ENCODE measurements at regions not wholly inside any gene's neighbourhood (a gene's known extent, or its start where the extent isn't known, plus 50 kb on each side); places are given as distances from the start of the nearest gene placed in this dataset.

DNA sequence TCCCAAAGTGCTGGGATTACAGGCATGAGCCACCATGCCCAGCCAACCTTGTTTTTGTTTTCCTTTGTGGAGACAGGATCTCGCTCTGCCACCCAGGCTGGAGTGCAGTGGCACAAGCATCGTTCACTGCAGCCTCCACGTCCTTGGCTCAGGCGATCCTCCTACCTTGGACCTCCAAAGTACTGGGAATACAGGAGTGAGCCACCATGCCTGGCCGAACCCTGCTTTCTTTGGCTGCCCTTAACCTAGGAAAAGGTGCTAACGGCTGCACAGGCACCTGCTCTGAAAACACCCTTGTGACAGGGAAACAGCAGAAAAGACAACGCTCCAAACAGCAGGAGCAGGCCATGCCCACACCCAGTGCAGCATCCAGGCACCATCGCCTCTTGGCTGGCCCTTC lies 71.9 kb downstream of the OAT start:
- H3K4me3 ChIP-seq (ENCODE audit: low read length in 2 of 2), result no peak overlapping the region
- H3K27ac ChIP-seq (ENCODE audit: low read length), result no peak overlapping the region
- H3K4me1 ChIP-seq (ENCODE audit: control insufficient read depth, insufficient read depth, low read length), result no peaks in the 10 kb centered on the region
- no peak overlapping the region for H3K9ac ChIP-seq (ENCODE audit: low read length in 2 of 2)
- no peaks in the 10 kb centered on the region for H3K9me3 ChIP-seq (ENCODE audit: control insufficient read depth in 2 of 2, low read length in 2 of 2)
- H3K27me3 ChIP-seq (ENCODE audit: control insufficient read depth in 1 of 2, insufficient read depth in 2 of 2, low read length in 2 of 2), result no peaks in the 10 kb centered on the region
- no peaks in the 10 kb centered on the region for H3K36me3 ChIP-seq (ENCODE audit: control insufficient read depth in 2 of 2, insufficient read depth in 2 of 2, low read length in 2 of 2)

DNA sequence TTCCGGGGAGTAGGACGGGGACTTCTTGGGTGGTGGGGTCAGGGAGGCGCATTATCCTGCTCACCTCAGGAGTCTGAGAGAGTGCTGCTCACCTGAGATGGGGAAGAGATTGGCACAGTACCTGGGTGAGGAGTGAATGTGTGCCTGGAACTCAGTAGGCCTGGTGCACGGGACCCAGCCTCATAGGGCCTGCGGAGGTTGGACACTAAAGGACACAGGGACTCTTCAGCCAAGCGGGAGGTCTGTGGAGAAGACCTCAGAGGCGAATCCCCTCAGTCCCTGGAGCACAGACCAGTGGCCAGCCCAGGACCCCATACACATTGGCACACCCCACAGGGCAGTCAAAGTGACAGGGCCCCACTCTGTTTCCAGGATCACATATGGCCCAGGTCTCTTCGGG lies 73.2 kb downstream of the OAT start:
- H3K9me3 ChIP-seq (ENCODE audit: control insufficient read depth in 2 of 2, low read length in 2 of 2), result no peaks in the 10 kb centered on the region
- H3K27ac ChIP-seq (ENCODE audit: low read length), result no peak overlapping the region
- H3K9ac ChIP-seq (ENCODE audit: low read length in 2 of 2), result no peak overlapping the region
- H3K4me1 ChIP-seq (ENCODE audit: control insufficient read depth, insufficient read depth, low read length), result no peaks in the 10 kb centered on the region
- no peaks in the 10 kb centered on the region for H3K27me3 ChIP-seq (ENCODE audit: control insufficient read depth in 1 of 2, insufficient read depth in 2 of 2, low read length in 2 of 2)
- H3K4me3 ChIP-seq (ENCODE audit: low read length in 2 of 2), result no peak overlapping the region
- H3K36me3 ChIP-seq (ENCODE audit: control insufficient read depth in 2 of 2, insufficient read depth in 2 of 2, low read length in 2 of 2), result no peaks in the 10 kb centered on the region

DNA sequence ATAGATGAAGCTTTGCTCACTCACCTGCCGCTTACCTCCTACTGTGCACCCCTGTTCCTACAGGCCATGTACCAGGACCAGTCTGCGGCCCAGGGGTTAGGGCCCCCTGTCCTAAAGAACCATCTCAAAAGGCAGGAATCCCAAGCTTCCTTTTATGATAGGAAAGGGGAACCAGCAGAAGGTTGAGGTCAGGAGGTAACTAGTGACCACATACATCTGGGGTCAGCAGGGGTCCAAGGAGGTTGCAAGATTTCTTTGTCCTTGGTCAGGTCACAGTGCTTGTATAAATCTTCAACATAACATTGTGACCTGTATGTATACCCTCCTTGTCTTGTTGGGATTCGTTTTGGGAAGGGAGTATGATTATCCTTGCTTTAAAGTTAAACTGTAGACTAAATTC lies 73.8 kb downstream of the OAT start:
- H3K27me3 ChIP-seq (ENCODE audit: control insufficient read depth in 1 of 2, insufficient read depth in 2 of 2, low read length in 2 of 2), result no peaks in the 10 kb centered on the region
- no peak overlapping the region for H3K4me3 ChIP-seq (ENCODE audit: low read length in 2 of 2)
- H3K9me3 ChIP-seq (ENCODE audit: control insufficient read depth in 2 of 2, low read length in 2 of 2), result no peaks in the 10 kb centered on the region
- no peaks in the 10 kb centered on the region for H3K4me1 ChIP-seq (ENCODE audit: control insufficient read depth, insufficient read depth, low read length)
- no peak overlapping the region for H3K27ac ChIP-seq (ENCODE audit: low read length)
- no peak overlapping the region for H3K9ac ChIP-seq (ENCODE audit: low read length in 2 of 2)
- H3K36me3 ChIP-seq (ENCODE audit: control insufficient read depth in 2 of 2, insufficient read depth in 2 of 2, low read length in 2 of 2), result no peaks in the 10 kb centered on the region

DNA sequence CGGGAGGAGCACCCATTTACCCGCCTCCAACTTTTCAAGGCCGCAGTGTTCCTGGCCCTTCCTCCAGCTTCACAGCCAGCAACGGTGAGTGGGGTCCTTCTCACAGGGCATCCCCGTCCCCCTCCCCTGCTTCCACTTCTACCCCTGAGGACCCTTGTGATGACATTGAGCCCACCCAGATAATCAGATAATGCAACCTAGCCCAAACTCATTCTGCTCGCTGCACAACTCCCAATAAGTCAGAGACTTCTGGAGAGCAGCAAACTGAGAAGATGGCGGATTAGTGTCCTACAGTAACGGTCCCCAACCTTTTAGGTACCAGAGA lies 74.5 kb downstream of the OAT start:
- no peaks in the 10 kb centered on the region for H3K36me3 ChIP-seq (ENCODE audit: control insufficient read depth in 2 of 2, insufficient read depth in 2 of 2, low read length in 2 of 2)
- no peaks in the 10 kb centered on the region for H3K27me3 ChIP-seq (ENCODE audit: control insufficient read depth in 1 of 2, insufficient read depth in 2 of 2, low read length in 2 of 2)
- no peaks in the 10 kb centered on the region for H3K4me1 ChIP-seq (ENCODE audit: control insufficient read depth, insufficient read depth, low read length)
- no peaks in the 10 kb centered on the region for H3K9me3 ChIP-seq (ENCODE audit: control insufficient read depth in 2 of 2, low read length in 2 of 2)
- no peak overlapping the region for H3K9ac ChIP-seq (ENCODE audit: low read length in 2 of 2)
- no peak overlapping the region for H3K27ac ChIP-seq (ENCODE audit: low read length)
- no peak overlapping the region for H3K4me3 ChIP-seq (ENCODE audit: low read length in 2 of 2)

DNA sequence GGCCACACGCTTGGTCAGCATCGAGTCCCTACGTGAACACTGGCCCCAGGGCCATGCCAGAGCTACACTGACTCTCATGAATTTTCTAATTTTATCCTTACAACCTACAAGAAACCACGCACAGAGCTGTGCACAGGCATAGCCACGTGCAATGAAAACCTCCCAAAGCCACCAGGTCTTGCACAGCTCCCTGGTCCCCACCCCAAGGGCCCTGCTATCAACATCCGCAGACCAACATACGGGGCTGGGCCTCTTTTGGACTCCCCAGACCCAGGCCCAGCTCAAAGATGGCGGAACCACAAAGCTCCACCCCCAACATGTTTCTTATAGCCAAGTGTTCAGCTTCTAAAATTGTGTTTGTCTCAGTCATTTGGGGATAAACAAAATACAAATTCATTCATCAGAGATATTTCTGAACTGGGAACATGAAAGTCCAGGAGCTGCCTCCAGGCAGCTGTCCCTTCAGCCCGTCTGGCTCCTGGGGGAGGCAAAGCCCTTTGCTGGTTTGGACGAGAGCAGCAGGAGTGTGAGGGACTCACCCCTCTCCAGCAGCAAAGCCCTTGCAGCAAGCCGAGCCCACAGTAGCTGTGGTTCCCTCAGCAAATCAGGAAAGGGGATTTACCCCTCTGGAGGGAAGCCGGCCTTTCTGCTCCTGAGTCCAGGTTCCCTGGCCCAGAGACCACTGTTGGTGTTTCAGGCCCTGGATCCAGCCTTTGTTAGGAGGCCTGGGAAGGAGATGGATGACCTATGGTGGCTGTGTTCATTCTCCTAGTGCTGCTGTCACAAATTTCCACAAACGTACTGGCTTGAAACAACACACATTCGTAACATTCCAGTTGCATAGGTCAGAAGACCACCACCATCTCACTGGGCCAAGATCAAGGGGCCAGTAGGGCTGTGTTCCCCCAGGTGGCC lies 75.1 kb downstream of the OAT start:
- H3K36me3 ChIP-seq (ENCODE audit: control insufficient read depth in 2 of 2, insufficient read depth in 2 of 2, low read length in 2 of 2), result no peaks in the 10 kb centered on the region
- H3K27me3 ChIP-seq (ENCODE audit: control insufficient read depth in 1 of 2, insufficient read depth in 2 of 2, low read length in 2 of 2), result no peaks in the 10 kb centered on the region
- H3K4me1 ChIP-seq (ENCODE audit: control insufficient read depth, insufficient read depth, low read length), result no peaks in the 10 kb centered on the region
- no peak overlapping the region for H3K4me3 ChIP-seq (ENCODE audit: low read length in 2 of 2)
- no peak overlapping the region for H3K27ac ChIP-seq (ENCODE audit: low read length)
- no peaks in the 10 kb centered on the region for H3K9me3 ChIP-seq (ENCODE audit: control insufficient read depth in 2 of 2, low read length in 2 of 2)
- no peak overlapping the region for H3K9ac ChIP-seq (ENCODE audit: low read length in 2 of 2)

DNA sequence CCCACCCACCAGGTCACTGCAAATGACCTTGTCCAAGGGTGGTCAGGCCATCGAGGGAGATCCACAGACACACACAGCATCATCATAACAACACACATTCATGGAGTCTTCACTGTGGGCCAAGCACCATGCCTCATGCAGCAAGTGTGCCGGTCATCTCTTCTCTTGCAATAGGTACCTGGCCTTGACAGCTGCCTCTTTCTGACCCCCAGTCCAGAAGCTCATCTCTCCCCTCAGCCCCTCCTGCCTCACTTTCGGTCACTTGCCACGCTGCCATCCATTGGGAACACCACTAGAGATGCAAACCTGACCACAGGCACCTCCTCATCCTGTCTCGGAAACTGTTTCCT lies 75.9 kb downstream of the OAT start:
- Histone ChIP-seq H3K27ac (ENCODE audit: low read length) (no peak overlapping the region), H3K36me3 (ENCODE audit: control insufficient read depth in 2 of 2, insufficient read depth in 2 of 2, low read length in 2 of 2) (no peaks in the 10 kb centered on the region), H3K9ac (ENCODE audit: low read length in 2 of 2) (no peak overlapping the region), H3K4me1 (ENCODE audit: control insufficient read depth, insufficient read depth, low read length) (no peaks in the 10 kb centered on the region), H3K4me3 (ENCODE audit: low read length in 2 of 2) (no peak overlapping the region), H3K9me3 (ENCODE audit: control insufficient read depth in 2 of 2, low read length in 2 of 2) (no peaks in the 10 kb centered on the region), H3K27me3 (ENCODE audit: control insufficient read depth in 1 of 2, insufficient read depth in 2 of 2, low read length in 2 of 2) (no peaks in the 10 kb centered on the region)

DNA sequence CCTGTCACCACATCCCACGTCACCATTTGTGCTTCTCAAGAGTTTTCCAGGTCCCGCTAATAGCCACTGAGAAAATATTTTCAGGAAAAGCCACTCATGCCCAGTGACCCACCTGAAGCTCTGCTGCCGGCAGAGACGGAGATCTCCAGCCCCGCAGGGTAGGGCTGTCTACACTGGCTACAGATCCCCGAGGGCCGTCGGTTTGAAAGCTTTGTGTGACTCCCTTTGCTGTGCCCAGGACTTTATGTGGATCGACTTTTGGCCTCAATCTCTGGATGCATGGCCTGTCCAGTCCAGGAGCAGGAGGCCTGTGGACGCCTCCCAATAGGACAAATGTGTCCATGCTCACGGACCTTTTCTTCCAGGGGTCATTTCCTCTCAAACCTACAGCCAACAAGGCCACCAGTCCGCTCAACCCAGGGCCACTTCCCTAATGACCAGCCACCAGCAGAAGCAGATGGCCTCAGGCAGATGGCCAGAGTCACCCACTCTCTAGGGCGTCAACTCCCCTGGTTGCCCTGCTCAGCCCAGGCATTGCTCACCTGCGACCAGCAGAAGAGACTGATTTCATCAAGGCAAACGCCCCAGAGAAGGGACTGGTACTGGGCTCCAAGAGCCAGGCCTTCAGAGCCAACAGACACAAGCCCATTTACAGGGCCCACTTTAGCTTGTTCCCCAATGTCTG lies 76.4 kb downstream of the OAT start:
- Histone ChIP-seq H3K9me3 (ENCODE audit: control insufficient read depth in 2 of 2, low read length in 2 of 2) (no peaks in the 10 kb centered on the region), H3K4me3 (ENCODE audit: low read length in 2 of 2) (no peak overlapping the region), H3K4me1 (ENCODE audit: control insufficient read depth, insufficient read depth, low read length) (no peaks in the 10 kb centered on the region), H3K27me3 (ENCODE audit: control insufficient read depth in 1 of 2, insufficient read depth in 2 of 2, low read length in 2 of 2) (no peaks in the 10 kb centered on the region), H3K9ac (ENCODE audit: low read length in 2 of 2) (no peak overlapping the region), H3K36me3 (ENCODE audit: control insufficient read depth in 2 of 2, insufficient read depth in 2 of 2, low read length in 2 of 2) (no peaks in the 10 kb centered on the region), H3K27ac (ENCODE audit: low read length) (no peak overlapping the region)

DNA sequence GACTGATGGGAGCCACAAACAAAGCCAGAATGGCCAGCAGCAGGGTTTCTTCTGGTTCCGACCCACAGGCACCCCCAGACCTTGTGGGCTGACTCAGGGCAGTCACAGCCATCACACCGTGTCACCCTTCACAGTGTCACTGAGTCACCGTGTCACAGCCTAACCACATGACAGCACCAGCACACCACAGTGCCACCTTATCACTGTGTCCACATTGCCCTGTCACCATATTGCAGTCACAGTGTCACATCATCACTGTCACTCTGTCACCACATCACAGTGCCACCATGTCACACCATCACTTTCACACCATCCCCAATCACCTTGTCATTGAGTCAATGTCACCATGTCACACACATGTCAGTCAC lies 77.0 kb downstream of the OAT start:
- H3K4me1 ChIP-seq (ENCODE audit: control insufficient read depth, insufficient read depth, low read length), result no peaks in the 10 kb centered on the region
- no peaks in the 10 kb centered on the region for H3K9me3 ChIP-seq (ENCODE audit: control insufficient read depth in 2 of 2, low read length in 2 of 2)
- no peak overlapping the region for H3K9ac ChIP-seq (ENCODE audit: low read length in 2 of 2)
- no peaks in the 10 kb centered on the region for H3K36me3 ChIP-seq (ENCODE audit: control insufficient read depth in 2 of 2, insufficient read depth in 2 of 2, low read length in 2 of 2)
- no peak overlapping the region for H3K27ac ChIP-seq (ENCODE audit: low read length)
- H3K4me3 ChIP-seq (ENCODE audit: low read length in 2 of 2), result no peak overlapping the region
- H3K27me3 ChIP-seq (ENCODE audit: control insufficient read depth in 1 of 2, insufficient read depth in 2 of 2, low read length in 2 of 2), result no peaks in the 10 kb centered on the region

DNA sequence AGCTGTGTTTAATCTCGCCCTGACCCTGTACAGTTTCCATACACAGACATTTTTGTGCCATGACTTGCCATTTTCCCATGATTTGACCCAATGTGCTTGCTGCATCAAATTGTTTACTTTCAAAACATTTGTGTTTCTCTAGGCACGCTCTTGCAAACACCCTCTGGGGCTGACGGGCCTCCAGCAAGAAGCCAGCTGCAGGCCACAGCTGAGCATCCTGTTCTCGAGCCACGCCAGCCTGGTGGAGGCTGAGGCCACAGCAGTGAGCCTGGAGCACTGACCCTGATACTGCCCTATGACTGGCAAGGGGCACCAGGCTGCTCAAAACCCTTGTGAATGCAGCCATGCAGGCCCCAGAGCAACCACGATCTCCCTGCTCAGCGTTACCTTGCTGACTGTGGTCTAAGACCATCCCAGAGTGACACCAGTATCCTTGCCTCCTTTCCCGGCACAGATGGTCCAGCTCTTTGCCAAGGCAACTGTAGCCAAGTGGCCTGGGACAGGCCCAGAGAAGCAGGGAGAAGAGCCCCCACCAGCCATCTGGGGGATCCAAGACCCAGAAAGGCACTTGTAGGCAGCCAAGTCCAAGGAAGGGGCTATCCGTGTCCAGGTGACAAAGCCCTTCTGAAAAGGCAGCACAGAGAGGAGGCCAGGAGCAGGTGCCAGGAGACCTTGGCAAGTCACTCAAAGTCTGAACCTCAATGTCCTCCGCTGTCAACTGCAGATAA lies 78.5 kb downstream of the OAT start:
- Histone ChIP-seq H3K27ac (ENCODE audit: low read length) (no peak overlapping the region), H3K36me3 (ENCODE audit: control insufficient read depth in 2 of 2, insufficient read depth in 2 of 2, low read length in 2 of 2) (no peaks in the 10 kb centered on the region), H3K27me3 (ENCODE audit: control insufficient read depth in 1 of 2, insufficient read depth in 2 of 2, low read length in 2 of 2) (no peaks in the 10 kb centered on the region), H3K4me1 (ENCODE audit: control insufficient read depth, insufficient read depth, low read length) (no peaks in the 10 kb centered on the region), H3K9ac (ENCODE audit: low read length in 2 of 2) (no peak overlapping the region), H3K4me3 (ENCODE audit: low read length in 2 of 2) (no peak overlapping the region), H3K9me3 (ENCODE audit: control insufficient read depth in 2 of 2, low read length in 2 of 2) (no peaks in the 10 kb centered on the region)

DNA sequence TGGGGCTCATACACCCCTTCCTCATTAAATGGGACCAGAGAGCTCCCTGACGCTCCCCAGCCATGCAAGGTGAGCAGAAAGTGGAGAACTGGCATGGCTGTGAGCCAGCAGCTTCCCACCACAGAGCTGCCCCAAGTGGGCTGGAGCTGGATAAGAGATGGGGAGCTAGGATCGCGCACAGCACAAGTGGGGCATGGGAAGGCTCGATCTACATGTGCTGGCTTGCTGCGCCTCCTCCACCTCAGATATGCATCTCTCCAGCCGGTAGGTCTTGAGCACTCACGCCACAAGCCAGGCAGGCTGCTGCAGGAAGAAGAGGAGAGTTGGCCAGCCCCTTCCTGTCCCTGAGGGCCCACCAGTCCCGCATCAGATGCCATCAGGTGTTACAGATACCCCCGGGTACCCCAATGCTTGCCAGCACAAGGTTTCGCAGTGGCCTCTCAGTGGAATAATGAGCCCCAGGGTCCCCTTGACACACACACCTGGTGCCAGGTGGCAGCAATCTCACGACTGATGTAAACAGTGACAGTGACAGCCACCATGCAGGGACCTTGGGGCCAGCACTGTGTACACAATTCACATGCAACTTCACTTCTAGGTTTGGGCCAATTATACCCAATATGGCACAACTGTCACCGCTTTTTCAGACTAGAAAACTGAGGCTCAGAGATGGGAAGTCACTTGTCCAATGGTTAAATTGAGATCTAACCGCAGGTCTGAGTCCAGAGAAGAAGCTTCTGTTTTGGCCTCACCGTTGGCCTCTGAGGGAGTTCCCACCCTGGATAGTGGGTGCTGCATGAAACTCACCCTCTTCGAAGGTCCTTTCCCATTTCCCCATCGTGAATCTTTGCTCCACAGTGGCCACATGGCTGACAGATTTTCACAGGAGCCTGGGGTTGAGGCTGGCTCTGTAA lies 79.3 kb downstream of the OAT start:
- H3K36me3 ChIP-seq (ENCODE audit: control insufficient read depth in 2 of 2, insufficient read depth in 2 of 2, low read length in 2 of 2), result no peaks in the 10 kb centered on the region
- no peak overlapping the region for H3K9ac ChIP-seq (ENCODE audit: low read length in 2 of 2)
- no peak overlapping the region for H3K4me3 ChIP-seq (ENCODE audit: low read length in 2 of 2)
- H3K9me3 ChIP-seq (ENCODE audit: control insufficient read depth in 2 of 2, low read length in 2 of 2), result no peaks in the 10 kb centered on the region
- H3K27ac ChIP-seq (ENCODE audit: low read length), result no peak overlapping the region
- H3K27me3 ChIP-seq (ENCODE audit: control insufficient read depth in 1 of 2, insufficient read depth in 2 of 2, low read length in 2 of 2), result no peaks in the 10 kb centered on the region
- H3K4me1 ChIP-seq (ENCODE audit: control insufficient read depth, insufficient read depth, low read length), result no peaks in the 10 kb centered on the region

Measured in stomach smooth muscle (tissue), 2 donors.